HG03460 (cell line): ENCODE measurements at regions not wholly inside any gene's neighbourhood (a gene's known extent, or its start where the extent isn't known, plus 50 kb on each side); places are given as distances from the start of the nearest gene placed in this dataset.

Experiments used
- ATAC-seq: cut with Tn5 transposase; IDR thresholded peaks from one replicate; pipeline ENCODE4 v1.9.1; 2021; ENCODE audit not compliant: unreplicated experiment

DNA sequence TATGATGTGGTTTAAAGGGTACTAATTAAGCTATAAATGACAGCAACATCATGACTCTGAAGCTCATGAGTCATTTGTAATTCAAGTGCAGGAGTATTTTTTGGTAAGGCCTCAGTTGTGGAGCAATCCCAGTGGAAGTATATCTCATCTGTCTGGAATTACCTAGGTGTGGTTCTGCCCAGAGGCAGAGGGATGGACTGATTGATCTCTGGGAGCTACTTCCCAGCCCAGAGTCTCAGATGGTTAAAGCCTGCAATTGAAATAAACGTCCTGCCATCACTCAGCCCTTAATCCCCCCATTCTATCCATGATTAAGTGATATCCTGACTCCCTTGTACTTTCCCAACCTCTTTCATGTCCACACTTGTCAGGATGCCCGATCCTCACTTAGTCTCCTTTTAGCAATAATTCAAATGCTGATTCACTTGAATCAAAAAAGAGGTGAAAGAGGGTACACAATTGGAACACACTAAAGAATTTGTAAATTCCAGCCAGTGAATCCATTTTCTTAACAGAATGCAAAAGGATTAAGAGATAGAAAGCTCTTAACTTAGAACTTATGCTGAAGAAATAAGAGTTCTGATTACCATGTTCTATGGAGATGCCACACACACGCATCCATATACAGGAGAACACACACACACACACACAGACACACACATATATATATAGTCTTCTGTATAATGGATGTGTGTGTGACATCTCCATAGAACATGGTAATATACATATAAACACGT lies 664.4 kb downstream of the NYAP2 start:
- no peak for ATAC-seq

DNA sequence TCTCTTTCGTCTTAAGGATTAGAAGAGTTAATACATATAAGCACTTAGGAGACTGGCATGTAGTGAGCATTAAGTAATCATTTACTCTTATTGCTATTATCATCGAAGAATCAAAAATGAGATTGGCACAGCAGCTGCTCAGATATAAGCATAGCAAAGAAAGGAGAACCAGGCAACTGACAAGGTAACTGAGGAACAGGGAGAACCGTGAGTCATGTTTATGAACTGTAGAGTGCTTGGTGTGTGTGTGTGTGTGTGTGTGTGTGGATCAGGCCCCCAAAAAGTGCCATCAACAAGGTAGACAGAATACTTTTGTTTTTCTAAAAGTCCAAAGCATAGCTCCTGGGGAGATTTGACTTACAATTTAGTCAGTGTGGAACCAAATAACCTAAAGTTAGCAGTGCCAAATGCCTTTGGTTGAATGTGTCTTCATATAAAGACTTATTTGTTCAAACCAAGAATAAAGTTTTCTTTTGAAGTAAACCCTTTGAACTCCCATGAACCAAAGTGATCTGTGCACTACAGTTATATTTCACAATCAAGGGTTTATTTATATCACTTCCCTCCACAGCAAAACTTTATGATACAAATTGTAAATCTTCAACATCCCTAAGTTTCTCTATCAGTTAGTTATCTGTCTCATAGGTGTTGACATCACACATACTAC lies 660.6 kb downstream of the NYAP2 start:
- ATAC-seq = no peak

DNA sequence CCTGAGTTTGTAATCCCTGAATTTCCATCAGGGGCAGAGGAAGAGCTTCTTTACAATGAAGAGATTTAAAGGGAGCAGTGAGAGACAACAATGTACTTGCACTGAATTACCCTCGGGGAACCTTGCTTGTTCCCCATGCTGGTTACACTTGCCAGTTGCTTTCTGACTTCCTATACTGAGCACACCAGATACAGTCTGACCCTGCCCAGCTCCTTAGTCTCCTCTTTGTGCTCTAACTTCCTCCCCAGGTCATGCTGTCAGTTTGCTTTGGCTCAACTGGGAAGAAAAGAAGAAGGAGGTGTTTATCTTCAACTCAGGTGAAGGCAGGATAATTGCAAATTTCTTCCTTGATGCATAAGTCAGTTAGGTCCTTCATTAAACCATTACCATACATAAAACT lies 658.4 kb downstream of the NYAP2 start:
- no peak for ATAC-seq

DNA sequence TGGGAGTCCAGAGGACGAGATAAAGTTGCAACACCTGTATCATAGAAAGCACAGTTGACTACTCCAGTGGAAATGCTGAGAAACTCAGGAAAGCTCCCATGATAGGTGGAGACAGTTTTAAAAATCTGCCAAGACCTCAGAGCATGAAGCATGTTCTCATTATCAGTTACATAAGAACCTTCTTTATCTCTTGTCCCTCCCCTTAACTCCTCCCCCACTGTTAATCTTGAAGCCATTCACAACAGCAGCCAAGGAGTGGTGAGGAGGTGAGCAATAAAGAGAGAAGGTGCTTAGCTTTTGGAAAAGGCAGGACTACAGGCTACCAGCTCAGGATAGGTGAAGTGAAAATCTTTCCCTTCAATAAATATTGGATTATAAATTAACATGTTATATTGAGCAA lies 657.9 kb downstream of the NYAP2 start:
- ATAC-seq = no peak

DNA sequence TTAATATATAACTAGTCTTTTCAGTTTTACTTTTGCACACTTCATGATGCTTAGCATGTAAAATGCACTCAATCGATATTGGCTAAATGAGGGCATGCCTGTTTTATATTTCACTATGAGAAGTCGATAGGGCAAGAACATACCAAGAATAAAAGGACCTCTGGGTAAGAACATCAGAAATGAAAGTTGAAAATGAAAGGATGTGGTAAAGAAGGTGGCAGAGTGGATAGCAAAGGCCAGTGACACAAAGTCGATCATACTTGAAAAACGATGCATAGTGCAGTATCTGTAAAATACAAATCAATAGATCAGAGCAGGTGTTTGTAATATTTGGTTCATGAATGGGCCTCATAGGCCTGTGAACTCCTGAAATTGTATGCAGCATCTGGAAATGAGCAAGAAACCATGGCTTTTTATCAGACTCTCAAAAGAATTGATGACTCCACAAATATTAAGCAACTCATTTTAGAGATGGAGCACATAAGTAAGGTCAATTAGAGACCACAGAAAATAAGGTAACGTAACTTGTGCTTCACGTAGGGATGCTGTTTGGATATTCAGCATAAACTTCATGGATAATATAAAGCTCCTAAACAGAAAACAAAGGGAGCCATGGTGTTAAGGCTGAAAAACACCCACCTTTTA lies 653.4 kb downstream of the NYAP2 start:
- ATAC-seq = no peak

GRCh38 chr2:226050822-226051221 lies 651.3 kb downstream of the NYAP2 start:
- no peak for ATAC-seq

DNA sequence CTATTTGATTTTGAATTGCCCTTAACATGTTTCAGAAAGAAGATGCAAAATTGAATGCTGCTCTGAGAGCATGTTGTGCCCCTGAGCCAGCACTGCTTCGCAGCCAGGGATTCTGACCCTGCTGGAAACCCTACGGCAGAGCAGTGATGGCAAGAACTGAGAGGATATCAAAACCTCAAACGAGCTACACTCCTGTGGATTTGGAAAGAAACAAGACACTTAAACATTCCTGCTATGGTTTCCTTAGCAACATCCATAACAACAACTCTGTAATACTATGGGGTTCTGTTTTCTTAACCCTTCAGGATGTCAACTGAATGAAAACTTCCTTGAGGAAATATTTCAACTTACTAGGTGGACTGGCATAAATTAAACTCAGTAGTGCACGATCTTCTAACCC lies 649.1 kb downstream of the NYAP2 start:
- no peak for ATAC-seq

DNA sequence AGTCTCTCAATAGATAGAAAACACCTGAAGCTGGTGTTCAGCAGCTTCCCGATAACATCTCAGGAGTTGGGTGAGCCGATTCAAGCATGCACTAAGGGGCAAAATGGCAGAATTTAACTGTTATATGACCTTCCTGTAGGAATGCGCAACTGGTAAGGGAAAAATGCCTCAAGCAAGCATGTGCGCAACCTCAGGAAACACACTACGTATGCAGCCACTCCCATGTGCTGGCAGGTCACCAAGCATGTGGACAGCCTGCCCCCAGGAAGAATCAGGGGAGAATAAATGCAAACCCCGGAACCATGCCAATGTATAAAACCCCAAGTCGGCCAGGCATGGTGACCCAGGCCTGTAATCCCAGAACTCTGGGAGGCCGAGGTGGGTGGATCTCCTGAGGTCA lies 645.6 kb downstream of the NYAP2 start:
- ATAC-seq = no peak

- no peak for ATAC-seq
These were observed 640.9 kb downstream of the NYAP2 start for GRCh38 chr2:226040344-226040900.

- ATAC-seq = no peak
These were observed 638.0 kb downstream of the NYAP2 start for GRCh38 chr2:226037526-226037925.

- no peak for ATAC-seq
These were observed 632.4 kb downstream of the NYAP2 start for GRCh38 chr2:226031647-226032501.

DNA sequence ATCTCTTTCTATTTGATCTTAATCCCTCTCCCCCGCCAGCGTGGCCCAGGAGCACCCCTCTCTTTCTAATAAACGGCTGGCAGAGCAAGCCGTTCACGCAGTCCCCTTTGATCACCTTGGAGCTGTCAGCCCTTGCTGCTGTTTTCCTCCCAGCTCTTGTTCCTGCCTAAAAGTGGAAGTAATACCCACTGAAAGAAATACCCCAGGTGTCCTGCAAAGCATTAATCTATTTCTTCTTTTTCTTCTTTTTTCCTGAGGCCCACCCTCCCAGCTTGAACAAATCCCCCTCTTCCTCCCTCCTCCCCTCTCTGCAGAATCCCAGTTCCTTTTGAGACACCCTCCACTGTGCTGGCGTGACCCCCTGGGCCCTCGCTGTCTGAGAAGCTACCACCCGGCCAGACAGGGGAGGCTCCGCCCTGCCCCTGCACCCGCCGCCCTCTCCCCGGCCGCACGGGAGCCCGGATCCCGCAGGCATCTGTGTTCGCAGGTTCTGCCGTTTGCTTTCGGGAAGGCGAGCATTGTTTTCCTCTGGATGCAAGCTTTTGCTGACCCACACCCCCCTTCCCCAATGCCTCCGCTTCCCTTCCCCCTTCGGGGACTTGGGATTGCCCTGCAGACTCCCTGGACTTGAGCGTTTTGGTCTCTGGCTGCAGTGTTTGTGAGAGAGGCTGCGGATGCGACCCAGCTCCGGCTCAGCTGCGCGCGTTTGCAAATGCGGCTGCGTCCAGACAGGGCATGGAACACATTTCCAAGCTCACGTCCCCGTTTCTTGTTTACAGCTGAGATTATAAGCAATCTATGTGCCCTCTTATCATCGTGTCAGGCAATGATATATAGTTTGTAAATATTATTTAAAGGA lies 631.5 kb downstream of the NYAP2 start:
- peak; percentile 50 for ATAC-seq

- ATAC-seq = no peak
These were observed 630.9 kb downstream of the NYAP2 start for GRCh38 chr2:226030369-226030768.

- no peak for ATAC-seq
These were observed 624.4 kb downstream of the NYAP2 start for GRCh38 chr2:226023946-226024345.

DNA sequence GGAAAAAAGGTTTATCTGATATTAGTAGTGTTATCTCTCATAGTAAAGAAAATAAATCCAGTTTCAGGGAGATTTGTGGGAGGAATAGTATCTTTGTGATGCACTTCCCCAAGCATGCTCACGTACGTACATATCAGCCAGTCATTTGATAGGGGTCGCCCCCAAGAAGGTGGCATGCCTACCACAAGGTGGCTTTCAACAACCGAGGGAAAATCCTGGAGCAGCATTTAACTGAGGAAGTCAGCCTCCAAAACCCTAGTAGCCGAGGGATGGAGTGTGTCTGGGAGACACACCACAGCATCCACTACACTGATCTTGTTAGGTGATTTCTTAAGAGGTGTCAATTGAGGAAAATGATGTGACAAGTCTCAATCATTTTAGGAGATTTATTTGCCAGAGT lies 623.9 kb downstream of the NYAP2 start:
- no peak for ATAC-seq

- ATAC-seq = no peak
These were observed 621.4 kb downstream of the NYAP2 start for GRCh38 chr2:226020956-226021355.

DNA sequence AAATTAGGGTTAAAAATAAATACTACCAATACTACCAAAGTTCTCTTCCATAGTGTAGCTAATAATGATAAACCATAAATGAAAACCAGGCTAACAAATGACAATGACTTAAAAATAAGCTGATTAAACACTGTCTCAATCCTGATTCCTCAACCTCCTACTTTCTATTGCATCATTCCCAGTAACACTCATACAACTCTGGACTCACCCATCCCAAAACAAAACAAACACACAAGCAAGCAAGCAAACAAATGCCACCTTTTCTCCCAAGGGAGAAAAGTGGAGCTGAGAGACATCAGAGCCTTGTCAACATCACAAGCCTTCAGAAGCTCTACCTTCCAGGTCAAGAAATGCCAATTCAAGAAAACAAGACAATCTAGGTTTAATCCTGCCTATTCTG lies 620.7 kb downstream of the NYAP2 start:
- no peak for ATAC-seq

GRCh38 chr2:226018641-226019040 lies 619.1 kb downstream of the NYAP2 start:
- ATAC-seq = no peak

DNA sequence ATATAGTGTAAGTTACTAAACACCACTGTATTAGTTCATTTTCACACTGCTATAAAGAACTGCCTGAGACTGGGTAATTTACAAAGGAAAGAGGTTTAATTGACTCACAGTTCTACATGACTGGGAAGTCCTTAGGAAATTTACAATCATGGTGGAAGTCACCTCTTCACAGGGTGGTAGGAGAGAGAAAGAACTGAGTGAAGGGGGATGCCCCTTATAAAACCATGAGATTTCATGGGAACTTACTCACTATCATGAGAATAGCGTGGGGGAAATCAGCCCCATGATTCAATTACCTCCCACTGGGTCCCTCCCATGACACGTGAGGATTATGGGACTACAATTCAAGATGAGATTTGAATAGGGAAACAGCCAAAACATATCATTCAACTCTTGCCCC lies 618.0 kb downstream of the NYAP2 start:
- ATAC-seq = no peak

GRCh38 chr2:226017107-226017506 lies 617.6 kb downstream of the NYAP2 start:
- ATAC-seq = no peak
